B cell (primary cell): ENCODE measurements at regions not wholly inside any gene's neighbourhood (a gene's known extent, or its start where the extent isn't known, plus 50 kb on each side); places are given as distances from the start of the nearest gene placed in this dataset.

ENCODE experiments used
- ATAC-seq: fragments of 200-7000 bp; cut with Tn5 transposase; one replicate; pipeline ENCODE4 v1.10.0; 2021; ENCODE audit warnings: low read depth, mild to moderate bottlenecking, moderate number of reproducible peaks, moderate library complexity
- CTCF ChIA-PET: fragments of 350-600 bp; sonication (Branson Sonifier 250); formaldehyde crosslinking; loops from one replicate; lab custom pipeline; 2021; ENCODE audit warnings: antibody characterized with exemption, inconsistent platforms; lab: Charles Lee
- POLR2A ChIA-PET: fragments of 350-600 bp; sonication (Branson Sonifier 250); formaldehyde crosslinking; loops from one replicate; lab custom pipeline; 2021; ENCODE audit warnings: antibody characterized with exemption; lab: Charles Lee
- DNase-seq: peaks from one replicate; pipeline ENCODE4 v3.0.0; 2013
- H2AFZ ChIP-seq: 2 replicates; pipeline ENCODE4 v1.6.1; 2012; ENCODE audit warnings: mild to moderate bottlenecking, low read depth, low read length; ENCODE audit not compliant: insufficient read depth, poor library complexity, severe bottlenecking
- H3K27ac ChIP-seq, 2 donors: 1 replicate in 1 of 2; 2 replicates in 1 of 2; pipeline ENCODE4 v1.5.1; 2012 to 2013; ENCODE audit warnings: low read length in 2 of 2, mild to moderate bottlenecking in 2 of 2, moderate library complexity in 1 of 2
- H3K27me3 ChIP-seq, 4 experiments: fragments of 200-600 bp in 1 of 4; sonication (generic) in 1 of 4; replicated peaks in 1 of 4; 1 replicate in 2 of 4; 2 replicates in 2 of 4; pipeline versions ENCODE4 v1.6.1 to v1.7.0; 2013 to 2016; ENCODE audit warnings: low read length in 3 of 4, mild to moderate bottlenecking in 2 of 4, mixed read lengths in 1 of 4, moderate library complexity in 1 of 4; ENCODE audit not compliant: insufficient read depth in 4 of 4, control insufficient read depth in 3 of 4; ENCODE audit errors: control extremely low read depth in 1 of 4
- H3K36me3 ChIP-seq, 2 experiments: replicated peaks in 1 of 2; 1 replicate in 1 of 2; 2 replicates in 1 of 2; pipeline versions ENCODE4 v1.6.1 to v1.7.1; 2013; ENCODE audit warnings: low read length in 1 of 2; ENCODE audit not compliant: insufficient read depth in 2 of 2, control insufficient read depth in 1 of 2; ENCODE audit errors: control extremely low read depth in 1 of 2, extremely low read depth in 1 of 2
- H3K4me1 ChIP-seq, 2 donors: fragments of 200-600 bp in 1 of 2; sonication (generic) in 1 of 2; 1 replicate in 1 of 2; 2 replicates in 1 of 2; pipeline versions ENCODE4 v1.5.1 to v1.6.1; 2013 to 2017; ENCODE audit warnings: low read length in 2 of 2; ENCODE audit not compliant: control insufficient read depth in 2 of 2, insufficient read depth in 2 of 2
- H3K4me2 ChIP-seq: replicated peaks from 2 replicates; pipeline ENCODE3; 2012; ENCODE audit warnings: mild to moderate bottlenecking, low read depth, low read length; ENCODE audit not compliant: poor library complexity, severe bottlenecking
- H3K4me3 ChIP-seq, 5 experiments: fragments of 200-600 bp in 1 of 5; sonication (generic) in 1 of 5; 1 replicate in 3 of 5; 2 replicates in 2 of 5; pipeline versions ENCODE4 v1.5.1 to v1.7.0; 2011 to 2016; ENCODE audit warnings: low read length in 4 of 5, mild to moderate bottlenecking in 4 of 5, low read depth in 2 of 5, control low read depth in 1 of 5, moderate library complexity in 1 of 5; ENCODE audit not compliant: insufficient read depth in 1 of 5; ENCODE audit errors: control extremely low read depth in 1 of 5, extremely low read depth in 1 of 5
- H3K79me2 ChIP-seq: fragments of 200-600 bp; sonication (generic); one replicate; pipeline ENCODE4 v1.6.0; 2016; ENCODE audit warnings: low read length; ENCODE audit not compliant: control insufficient read depth, insufficient read depth
- H3K9ac ChIP-seq: fragments of 200-600 bp; sonication (generic); 2 replicates; pipeline ENCODE4 v1.6.1; 2017; ENCODE audit warnings: mild to moderate bottlenecking, low read length, moderate library complexity
- H3K9me3 ChIP-seq, 3 donors: one replicate each; pipeline versions ENCODE4 v1.6.1 to v1.7.1; 2013; ENCODE audit warnings: low read length in 2 of 3; ENCODE audit not compliant: control insufficient read depth in 2 of 3, insufficient read depth in 1 of 3; ENCODE audit errors: control extremely low read depth in 1 of 3
- H4K20me1 ChIP-seq: 2 replicates; pipeline ENCODE4 v1.6.0; 2012; ENCODE audit warnings: mild to moderate bottlenecking, low read length; ENCODE audit not compliant: insufficient read depth, control insufficient read depth, poor library complexity, severe bottlenecking
- H3K27ac Mint-ChIP-seq: one replicate; pipeline ENCODE4 v1.8.0; 2021; ENCODE audit warnings: mixed read lengths
- H3K27me3 Mint-ChIP-seq: one replicate; pipeline ENCODE4 v1.8.0; 2021; ENCODE audit warnings: mixed read lengths
- H3K4me1 Mint-ChIP-seq: one replicate; pipeline ENCODE4 v1.8.0; 2021; ENCODE audit warnings: mixed read lengths
- H3K4me3 Mint-ChIP-seq: one replicate; pipeline ENCODE4 v1.8.0; 2021; ENCODE audit warnings: mixed read lengths
- H3K9me3 Mint-ChIP-seq: one replicate; pipeline ENCODE4 v1.8.0; 2022; ENCODE audit warnings: mixed read lengths; ENCODE audit not compliant: insufficient read depth
- CTCF ChIP-seq: fragments of 200-600 bp; IDR thresholded peaks from one replicate; pipeline ENCODE4 v1.8.0; 2022; ENCODE audit warnings: antibody characterized with exemption, mild to moderate bottlenecking
- EZH2 ChIP-seq: IDR thresholded peaks from 2 replicates; pipeline ENCODE4 v1.6.1; 2012; ENCODE audit warnings: borderline replicate concordance, low read depth, mild to moderate bottlenecking, moderate library complexity, low read length; ENCODE audit not compliant: insufficient read depth, poor library complexity, severe bottlenecking
- WGBS: methylation state at CpG from one replicate; pipeline ENCODE4 v1.1.5; 2013; ENCODE audit warnings: missing lambda C conversion rate; ENCODE audit not compliant: insufficient coverage; 5-methylcytosine and 5-hydroxymethylcytosine counted together
- intact Hi-C: fragments of 100-400 bp; cut with micrococcal nuclease; formaldehyde crosslinking; loops from one replicate; pipeline ENCODE4 v1.10.0; 2022

DNA sequence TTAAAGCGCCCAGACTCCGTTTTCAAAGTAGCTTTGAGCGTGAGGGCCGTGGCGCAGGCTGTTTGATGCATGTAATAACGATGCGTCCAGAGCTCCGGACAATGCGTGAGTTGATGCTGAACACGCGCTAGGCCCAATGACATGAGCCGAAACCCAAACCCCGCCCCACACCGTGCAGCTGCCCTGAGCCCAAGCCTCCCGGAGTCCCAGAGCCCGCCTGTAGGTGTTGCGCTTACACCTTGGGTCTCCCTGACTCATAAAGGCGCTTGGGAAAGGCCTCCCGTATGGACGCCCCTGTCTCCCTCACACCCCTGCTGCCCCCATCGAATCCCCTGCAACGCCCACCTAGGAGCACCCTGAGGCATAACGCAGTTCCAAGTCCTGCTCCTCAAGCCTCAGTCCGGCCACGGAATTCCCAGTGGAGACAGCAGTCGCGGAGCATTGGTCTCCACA lies 87.6 kb downstream of the ERMARD start:
- ChIA-PET CTCF (no interaction called here), POLR2A (no interaction called here)
- Histone ChIP-seq H4K20me1 (no peaks in the 10 kb centered on the region), H3K4me3 (no peak overlapping the region), H3K9me3 (peaks cover 0 to 22% (median 0%) of the 10 kb centered on the region in 3 donors), H3K4me1 (no peaks in the 10 kb centered on the region), H2AFZ (no peak overlapping the region), H3K9ac (no peak overlapping the region), H3K27ac (no peak overlapping the region), H3K36me3 (no peaks in the 10 kb centered on the region), H3K27me3 (no peaks in the 10 kb centered on the region), H3K79me2 (no peaks in the 10 kb centered on the region), H3K4me2 (no peak overlapping the region)
- H3K4me3 Mint-ChIP-seq = no peak overlapping the region
- no peak overlapping the region for H3K27ac Mint-ChIP-seq
- DNase-seq (no peak), ATAC-seq (no peak)
- H3K4me1 Mint-ChIP-seq = no peaks in the 10 kb centered on the region
- H3K9me3 Mint-ChIP-seq = no peaks in the 10 kb centered on the region
- WGBS = 97% methylated on average over 27 of the region's 27 CpGs
- TF ChIP-seq EZH2 = no peak
- TF ChIP-seq CTCF = no peak
- peaks cover 7% of the 10 kb centered on the region for H3K27me3 Mint-ChIP-seq
- intact Hi-C loops = no loop called here

DNA sequence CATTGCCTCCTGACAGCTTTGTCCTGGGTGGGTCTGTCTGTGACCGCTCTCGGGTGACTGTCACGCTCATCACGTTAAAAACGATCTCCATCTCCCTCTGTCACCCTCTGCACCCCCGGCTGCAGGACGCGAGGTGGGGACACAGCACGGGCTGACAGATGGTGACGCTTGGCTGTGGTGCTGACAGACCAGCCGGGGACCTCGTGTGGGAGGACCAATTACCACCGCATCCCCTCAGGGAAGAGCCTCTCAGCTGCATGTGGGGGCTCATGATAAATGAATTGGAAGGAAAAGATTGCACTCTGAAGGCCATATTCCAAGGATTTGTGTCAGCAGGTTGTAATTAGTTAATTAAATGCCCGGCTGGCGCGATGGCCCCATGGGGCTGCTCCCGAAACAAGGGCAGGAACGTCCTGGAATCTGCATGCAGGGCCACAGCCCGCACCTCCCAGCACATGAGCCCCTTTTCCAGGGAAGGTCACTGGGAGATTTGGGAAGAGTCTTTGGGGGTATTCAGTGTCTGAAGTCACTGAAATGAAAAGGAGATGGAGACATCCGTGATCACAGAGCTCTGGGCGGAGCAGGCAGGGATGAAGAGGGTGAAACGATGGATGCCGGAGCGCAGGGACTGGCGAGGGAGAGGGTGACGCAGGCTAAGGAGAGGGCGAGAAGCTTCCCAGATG lies 87.1 kb downstream of the ERMARD start:
- ChIA-PET CTCF (no interaction called here), POLR2A (no interaction called here)
- Histone ChIP-seq H3K9me3 (peaks cover 0 to 22% (median 0%) of the 10 kb centered on the region in 3 donors), H3K4me3 (no peak overlapping the region), H2AFZ (no peak overlapping the region), H3K4me1 (no peaks in the 10 kb centered on the region), H3K36me3 (no peaks in the 10 kb centered on the region), H4K20me1 (no peaks in the 10 kb centered on the region), H3K9ac (no peak overlapping the region), H3K27ac (no peak overlapping the region), H3K79me2 (no peaks in the 10 kb centered on the region), H3K4me2 (no peak overlapping the region), H3K27me3 (no peaks in the 10 kb centered on the region)
- Mint-ChIP-seq H3K4me3 (no peak overlapping the region), H3K9me3 (no peaks in the 10 kb centered on the region), H3K27me3 (peaks cover 10% of the 10 kb centered on the region), H3K4me1 (no peaks in the 10 kb centered on the region), H3K27ac (no peak overlapping the region)
- no peak for DNase-seq
- 93% methylated on average over 24 of the region's 27 CpGs for WGBS
- ATAC-seq = no peak
- TF ChIP-seq CTCF (no peak), EZH2 (no peak)
- intact Hi-C loops = no loop called here
